ENCODE measurements at regions not wholly inside any gene's neighbourhood (a gene's known extent, or its start where the extent isn't known, plus 50 kb on each side); places are given as distances from the start of the nearest gene placed in this dataset.

- TF ChIP-seq CTCF (IDR thresholded peaks at IDR 0.05) (no peak), POLR2A (IDR thresholded peaks at IDR 0.05) (no peak)
These were observed 408.5 kb upstream of the USP9Y start for GRCh38 chrY:12292542-12292941.
